Fibroblast of skin of right biceps (primary cell): ENCODE measurements at regions not wholly inside any gene's neighbourhood (a gene's known extent, or its start where the extent isn't known, plus 50 kb on each side); places are given as distances from the start of the nearest gene placed in this dataset.

ENCODE experiments used
- DNase-seq: peaks from one replicate; pipeline ENCODE4 v3.0.0-alpha.2; 2013

GRCh38 chr3:158974904-158975303 lies 173.1 kb downstream of the MFSD1 start:
- DNase-seq = no peak

DNA sequence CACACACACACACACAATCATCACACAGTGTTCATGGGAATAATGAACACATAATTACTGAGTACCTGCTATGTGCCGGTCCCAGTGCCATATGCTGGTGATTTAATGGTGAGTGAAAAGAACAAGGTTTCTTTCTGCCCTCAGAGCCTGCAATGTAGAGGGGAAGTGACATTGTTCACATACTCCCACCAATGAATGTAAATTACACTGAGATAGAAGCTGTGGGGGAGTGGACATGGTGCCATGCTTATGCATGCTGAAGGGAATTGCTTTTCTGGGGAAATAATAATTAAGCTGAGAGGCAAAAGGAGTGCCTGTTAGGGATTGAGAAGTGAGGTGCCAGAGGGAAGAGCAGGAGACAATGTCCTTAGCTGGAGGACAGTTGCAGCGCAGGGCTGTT lies 175.1 kb downstream of the MFSD1 start:
- DNase-seq = no peak

DNA sequence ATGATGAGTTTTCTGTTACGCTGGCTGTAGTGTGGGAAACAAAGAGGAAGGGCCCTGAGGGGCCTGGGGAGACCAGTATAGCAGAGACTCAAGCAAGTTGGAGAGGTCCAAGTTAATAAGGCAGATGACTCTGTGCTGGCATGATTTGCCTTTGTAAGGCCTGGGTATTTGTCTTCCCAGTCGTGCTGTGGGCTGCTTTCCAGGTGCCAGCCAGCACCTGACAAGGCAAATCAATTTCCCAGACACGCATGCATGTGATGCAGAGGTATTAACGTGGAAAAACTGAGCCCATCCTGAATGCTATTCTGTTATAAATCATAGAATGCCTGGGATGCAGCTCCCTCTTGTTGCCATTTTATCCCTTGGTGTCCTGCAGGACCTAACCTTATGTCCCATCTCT lies 175.6 kb downstream of the MFSD1 start:
- DNase-seq = no peak

GRCh38 chr3:158983216-158984099 lies 181.6 kb downstream of the MFSD1 start:
- DNase-seq = no peak

- no peak for DNase-seq
Measured at GRCh38 chr3:158991146-158991705, 189.4 kb downstream of the MFSD1 start.

DNA sequence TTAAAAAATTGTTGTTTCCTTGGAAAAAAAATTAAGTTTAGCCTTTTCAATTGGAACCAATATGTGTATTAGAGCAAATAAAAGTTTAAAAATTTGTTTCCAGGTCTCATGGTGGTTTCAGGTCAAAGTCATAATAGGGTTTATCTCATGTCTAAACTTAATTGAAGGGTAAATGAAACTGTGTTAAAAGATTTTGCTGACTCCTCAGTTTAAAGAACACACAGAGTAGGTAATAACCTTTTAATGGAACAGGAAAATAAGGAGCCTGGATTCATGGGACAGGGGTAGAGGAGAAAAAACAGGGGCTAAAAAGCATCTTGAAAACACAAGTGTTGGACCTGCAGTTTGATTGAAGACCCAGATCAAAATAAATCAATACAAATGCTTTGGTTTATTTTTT lies 190.6 kb downstream of the MFSD1 start:
- no peak for DNase-seq

DNA sequence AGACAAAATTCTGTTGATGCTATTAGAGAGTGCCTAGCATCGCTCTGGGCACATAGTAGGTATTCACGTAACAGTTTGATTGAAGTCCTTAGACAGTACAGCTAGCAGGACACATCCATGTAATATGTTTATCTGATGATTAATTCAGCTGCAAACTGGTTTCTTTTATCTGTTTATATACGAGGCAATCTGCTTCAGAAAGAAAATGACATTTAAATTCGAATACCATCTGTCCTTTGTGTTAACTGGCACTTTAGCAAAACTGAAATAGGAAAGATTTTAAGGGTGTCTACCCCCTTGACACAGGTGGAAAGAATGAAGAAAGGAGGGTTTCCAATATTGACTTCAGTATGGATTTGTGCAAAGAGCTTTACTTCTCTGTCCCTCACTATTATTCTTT lies 192.5 kb downstream of the MFSD1 start:
- DNase-seq = no peak

DNA sequence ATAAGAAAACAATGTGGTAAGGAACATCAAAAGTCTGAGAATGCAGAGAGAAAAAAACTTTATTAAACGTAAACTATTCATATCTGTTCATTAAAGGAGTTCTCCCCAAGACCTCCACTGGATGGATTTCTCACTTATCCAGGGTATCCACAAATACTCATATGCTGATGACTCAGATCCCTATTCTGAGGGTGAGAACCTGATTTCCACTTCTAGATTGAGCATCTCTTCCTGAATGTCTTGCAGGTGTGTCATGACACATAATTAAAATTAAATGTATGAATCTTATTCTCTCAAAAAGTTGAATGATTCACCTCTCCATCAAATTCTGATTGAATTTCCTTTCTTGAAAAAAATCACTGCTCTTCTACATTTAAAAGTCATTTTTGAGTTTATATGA lies 199.9 kb downstream of the MFSD1 start:
- peak; percentile 11 for DNase-seq

DNA sequence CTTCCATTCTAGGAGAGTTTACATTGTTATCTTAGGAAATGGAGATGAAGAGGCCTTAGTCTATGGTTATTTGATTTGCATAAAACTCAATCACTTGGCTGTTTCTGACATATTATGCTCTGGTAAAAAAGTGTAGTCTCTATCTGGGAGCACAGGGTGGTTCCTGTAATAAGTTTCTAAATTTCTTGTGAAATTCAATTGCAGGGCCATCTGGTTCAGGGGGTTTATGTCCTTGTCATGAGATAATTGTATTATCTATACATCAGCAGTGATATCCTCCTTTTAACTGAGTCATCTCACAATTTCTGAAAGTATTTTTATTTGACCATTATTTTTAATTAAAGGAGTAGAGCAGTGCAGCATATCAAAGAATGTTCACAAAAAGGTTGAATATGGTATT lies 203.3 kb downstream of the MFSD1 start:
- DNase-seq = no peak

GRCh38 chr3:159007331-159007730 lies 205.5 kb downstream of the MFSD1 start:
- DNase-seq = no peak

DNA sequence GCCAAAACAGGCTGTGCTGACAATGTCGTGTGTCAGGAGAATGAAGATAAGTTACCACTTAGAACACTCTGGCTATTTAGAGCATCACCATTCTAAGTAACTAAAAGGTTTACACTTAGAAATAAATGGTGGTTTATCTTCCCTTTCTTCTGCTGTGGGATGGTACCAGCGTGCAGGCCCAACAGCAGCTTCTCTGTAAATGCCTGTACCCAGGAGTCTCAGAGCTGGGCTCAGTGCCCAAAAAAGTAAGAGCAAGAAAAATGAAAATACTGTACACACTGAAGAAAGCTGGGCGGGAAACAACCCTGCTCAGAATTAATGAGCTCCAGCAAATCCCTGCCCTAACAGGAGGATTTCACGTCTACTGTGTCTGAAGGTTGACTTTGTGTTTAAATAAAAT lies 206.5 kb downstream of the MFSD1 start:
- DNase-seq = no peak

- DNase-seq = no peak
Measured at GRCh38 chr3:159018341-159018740, 216.5 kb downstream of the MFSD1 start.

DNA sequence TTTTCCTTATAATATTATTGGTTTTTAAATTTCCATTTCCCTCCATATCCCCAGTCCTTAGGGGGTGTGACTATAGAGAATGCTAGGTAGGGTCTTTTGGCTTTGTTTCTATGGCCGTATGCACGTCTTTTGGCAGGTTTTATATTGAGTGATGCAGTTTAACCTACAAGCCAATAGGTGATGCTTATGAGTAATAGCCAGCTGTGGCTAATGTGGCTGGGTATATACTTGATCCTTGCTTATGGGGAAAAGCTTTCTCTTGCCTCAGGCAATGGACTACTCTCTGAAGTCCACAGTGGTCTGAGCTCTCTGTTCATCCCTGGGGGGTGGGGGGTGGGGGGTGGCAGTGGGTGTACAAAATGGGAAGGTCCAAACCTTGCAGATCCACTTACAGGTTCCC lies 223.9 kb downstream of the MFSD1 start:
- no peak for DNase-seq

DNA sequence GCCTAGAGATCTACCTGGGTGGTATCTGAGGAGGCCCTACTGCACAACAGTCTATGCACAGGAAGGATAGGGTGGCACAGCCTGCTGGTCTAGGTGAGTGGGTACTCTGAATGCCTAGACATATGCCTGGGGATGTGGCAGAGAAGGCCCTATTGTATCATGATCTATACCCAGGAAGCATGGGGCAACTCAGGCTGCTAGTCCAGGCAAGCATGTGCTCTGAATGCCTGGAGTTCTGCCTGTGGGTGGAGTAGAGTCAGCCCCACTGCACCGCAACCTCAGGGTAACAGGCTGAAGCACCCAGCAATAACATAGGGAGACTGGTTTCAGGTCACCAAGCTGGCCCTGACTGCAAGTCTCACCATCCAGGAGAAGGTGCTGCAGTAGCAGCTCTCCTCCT lies 224.7 kb downstream of the MFSD1 start:
- DNase-seq = no peak

DNA sequence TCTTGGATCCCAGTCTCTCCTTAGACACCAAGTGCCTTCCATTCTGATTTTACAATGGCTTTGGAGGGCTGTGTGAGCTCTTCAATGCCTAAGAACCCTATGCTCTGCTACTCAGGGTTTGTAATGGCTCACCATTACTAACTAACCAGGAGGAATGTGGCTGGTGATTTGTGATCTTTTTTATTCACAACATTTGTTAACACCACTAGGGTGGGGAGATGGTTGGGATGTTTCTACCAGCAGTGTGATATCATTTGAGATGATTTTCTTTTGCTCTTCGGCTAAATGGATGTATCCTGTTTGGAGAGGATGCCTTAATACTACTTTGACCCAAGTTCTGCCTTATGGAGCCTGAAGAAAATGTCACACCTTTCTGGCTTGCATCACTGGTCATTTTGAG lies 226.9 kb downstream of the MFSD1 start:
- DNase-seq = peak; percentile 0

DNA sequence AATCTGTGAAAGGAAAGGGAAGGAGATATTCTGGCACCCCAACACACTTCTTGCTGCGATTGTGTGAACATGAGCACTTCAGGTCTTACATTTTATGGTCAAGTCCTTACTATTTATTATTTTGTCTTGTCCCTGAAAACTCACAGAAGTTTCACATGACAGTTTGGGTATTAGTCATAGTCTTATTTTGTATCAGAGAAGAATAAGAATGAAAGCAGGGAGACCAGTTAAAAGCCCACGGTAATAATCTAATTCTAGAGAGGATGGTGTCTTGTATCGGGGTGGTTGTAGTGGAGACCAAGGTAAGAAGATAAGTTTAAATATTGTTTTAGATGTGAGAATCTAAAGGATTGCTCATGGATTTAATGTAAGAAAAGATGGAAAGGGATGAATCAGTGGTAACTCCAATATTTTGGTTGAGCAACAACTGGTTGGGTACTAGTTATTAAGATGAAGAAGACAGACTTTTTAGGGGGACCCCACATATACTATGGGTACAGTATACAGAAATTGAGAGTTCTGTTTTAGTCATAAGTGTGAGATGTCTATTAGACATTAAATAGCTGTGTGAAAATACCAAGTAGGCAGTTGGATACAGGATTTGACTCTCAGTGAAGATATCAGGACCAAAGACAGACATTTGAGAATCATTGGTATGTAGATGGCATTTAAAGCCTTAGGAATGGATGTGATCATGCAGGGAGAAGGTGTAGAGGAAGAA lies 227.6 kb downstream of the MFSD1 start:
- no peak for DNase-seq

DNA sequence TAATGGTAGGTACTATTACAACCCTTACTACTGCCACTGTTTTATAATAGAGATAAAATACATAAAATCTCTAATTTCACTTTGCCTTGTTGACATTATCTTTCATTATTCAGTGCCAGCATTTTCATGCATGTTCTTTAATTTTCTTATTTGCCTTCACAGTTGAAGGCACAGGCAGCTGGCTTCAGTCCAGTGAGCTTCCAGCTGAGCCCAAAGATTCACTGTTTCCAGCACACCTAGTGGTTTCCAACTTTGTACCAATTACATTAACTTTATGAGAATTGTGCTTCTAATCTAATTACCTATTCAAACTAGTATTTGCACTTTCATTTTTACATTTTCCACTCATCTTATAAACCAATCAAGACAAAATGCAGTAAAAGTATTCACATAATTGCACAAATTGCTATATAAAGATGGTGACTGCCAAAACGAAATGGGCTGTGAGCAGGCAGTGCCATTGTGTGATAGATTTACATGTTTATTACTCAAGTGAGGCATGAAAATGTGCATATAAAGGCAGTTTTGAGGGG lies 228.3 kb downstream of the MFSD1 start:
- no peak for DNase-seq

- DNase-seq = no peak
Measured at GRCh38 chr3:159030886-159031679, 229.2 kb downstream of the MFSD1 start.

DNA sequence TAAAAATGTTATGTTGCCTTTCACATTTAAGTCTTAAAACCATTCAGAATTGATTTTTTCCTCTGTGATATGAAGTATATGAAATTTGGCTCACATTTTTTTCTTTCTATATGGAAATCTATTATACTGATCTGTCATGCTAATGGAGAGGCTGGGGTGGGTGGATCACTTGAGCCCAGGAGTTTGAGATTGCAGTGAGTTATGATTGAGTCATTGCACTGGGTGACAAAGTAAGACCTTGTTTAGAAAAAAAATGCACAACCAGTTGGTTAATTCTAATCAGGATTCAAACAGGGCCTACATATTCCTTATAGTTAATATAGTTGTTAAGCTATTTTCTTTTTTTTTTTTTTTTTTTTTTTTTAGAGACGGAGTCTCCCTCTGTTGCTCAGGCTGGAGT lies 230.5 kb downstream of the MFSD1 start:
- DNase-seq = peak; percentile 37

- DNase-seq = no peak
Measured at GRCh38 chr3:159038405-159038804, 236.6 kb downstream of the MFSD1 start.

GRCh38 chr3:159039286-159039685 lies 237.4 kb downstream of the MFSD1 start:
- no peak for DNase-seq

- DNase-seq = no peak
Measured at GRCh38 chr3:159045279-159045885, 243.5 kb downstream of the MFSD1 start.

DNA sequence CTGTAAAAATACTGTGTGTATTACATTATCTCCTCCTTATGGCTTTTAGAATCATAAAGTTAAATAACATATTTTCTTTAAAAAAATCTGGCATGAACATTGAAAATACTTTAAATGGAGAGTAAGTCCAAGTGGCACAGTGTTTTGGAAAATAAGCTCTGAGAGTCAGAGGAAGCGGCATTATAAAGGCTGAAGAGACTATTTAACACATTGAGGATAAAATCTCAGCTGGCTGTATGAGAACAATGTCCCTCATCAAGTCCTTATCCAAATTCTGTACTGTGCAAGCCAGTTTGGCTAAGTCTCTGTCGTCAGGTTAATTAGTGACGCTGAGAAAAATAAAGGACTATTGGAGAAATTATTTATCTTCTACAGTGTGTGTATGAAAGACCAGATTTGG lies 245.5 kb downstream of the MFSD1 start:
- no peak for DNase-seq
